GM19397 (cell line): ENCODE measurements at regions not wholly inside any gene's neighbourhood (a gene's known extent, or its start where the extent isn't known, plus 50 kb on each side); places are given as distances from the start of the nearest gene placed in this dataset.
"Not testable (repeated sequence)": the region's sequence is repeated elsewhere in the genome, so short reads cannot be mapped to it uniquely, and the experiment has no call there.

Source experiments
- ATAC-seq: cut with Tn5 transposase; IDR thresholded peaks from one replicate; pipeline ENCODE4 v1.9.1; 2021; ENCODE audit warnings: mild to moderate bottlenecking, moderate library complexity; ENCODE audit not compliant: unreplicated experiment

GRCh38 chr17:71106056-71106455 lies 936.7 kb downstream of the KCNJ2 start:
- not testable (repeated sequence) for ATAC-seq

- ATAC-seq = no peak
Observed at GRCh38 chr17:71107136-71107535, 937.8 kb downstream of the KCNJ2 start.

DNA sequence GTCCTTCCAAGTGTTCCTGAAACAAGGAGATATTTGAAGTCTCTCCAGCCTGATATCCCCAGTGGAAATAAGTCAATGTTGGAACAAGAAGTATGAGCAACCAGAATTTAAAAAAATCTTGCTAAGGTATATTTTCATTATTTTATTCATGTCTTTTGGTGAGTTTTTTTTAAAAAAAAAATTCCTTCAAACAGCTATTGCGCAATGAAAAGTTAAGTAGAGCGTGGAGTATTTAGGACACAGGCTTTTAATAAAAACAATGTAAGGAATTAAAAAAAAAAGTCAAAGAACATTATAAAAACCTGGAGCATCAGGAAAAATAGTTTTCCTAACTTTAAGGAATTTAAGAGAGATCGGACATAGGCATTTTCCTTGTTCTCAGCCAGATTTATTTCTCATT lies 940.4 kb downstream of the KCNJ2 start:
- ATAC-seq = no peak

GRCh38 chr17:71110326-71110725 lies 941.0 kb downstream of the KCNJ2 start:
- ATAC-seq = no peak

GRCh38 chr17:71111460-71111859 lies 942.1 kb downstream of the KCNJ2 start:
- ATAC-seq = no peak

- no peak for ATAC-seq
Observed at GRCh38 chr17:71111934-71112333, 942.6 kb downstream of the KCNJ2 start.

GRCh38 chr17:71113347-71113746 lies 944.0 kb downstream of the KCNJ2 start:
- ATAC-seq = no peak

GRCh38 chr17:71114911-71115668 lies 945.8 kb downstream of the KCNJ2 start:
- ATAC-seq = no peak

DNA sequence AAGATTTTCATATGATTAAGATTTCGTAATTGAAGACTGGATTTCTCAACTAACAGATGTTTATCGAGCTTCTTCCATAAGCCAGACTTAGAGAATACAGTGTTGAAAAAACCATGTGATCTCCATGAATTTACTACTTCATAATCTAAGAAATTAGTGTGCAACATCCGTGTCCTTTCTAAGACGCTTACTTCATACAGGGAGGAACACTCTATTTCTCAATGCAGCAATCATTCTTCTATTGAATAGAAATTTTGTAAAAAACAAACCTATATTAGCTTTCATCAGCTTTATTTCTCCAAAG lies 946.3 kb downstream of the KCNJ2 start:
- ATAC-seq = no peak

GRCh38 chr17:71117466-71117865 lies 948.1 kb downstream of the KCNJ2 start:
- no peak for ATAC-seq

DNA sequence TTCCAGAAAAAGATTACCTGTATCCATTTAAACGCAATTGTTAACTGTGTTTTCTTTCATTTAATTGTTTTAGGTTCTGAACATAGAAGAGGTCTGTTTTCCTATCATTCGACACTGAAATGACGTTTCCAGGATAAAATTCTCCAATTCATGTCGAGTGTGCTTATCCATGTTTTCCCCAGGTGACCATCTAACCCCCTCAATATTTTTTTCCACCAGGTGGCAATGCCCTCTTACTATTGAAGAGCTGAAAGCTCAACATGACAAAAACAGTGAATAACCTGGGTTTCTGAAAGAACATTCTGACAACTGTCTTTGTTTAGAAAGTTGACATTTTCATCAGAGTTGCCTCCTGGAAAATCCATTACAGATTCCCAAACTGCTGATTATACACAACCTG lies 948.7 kb downstream of the KCNJ2 start:
- no peak for ATAC-seq

DNA sequence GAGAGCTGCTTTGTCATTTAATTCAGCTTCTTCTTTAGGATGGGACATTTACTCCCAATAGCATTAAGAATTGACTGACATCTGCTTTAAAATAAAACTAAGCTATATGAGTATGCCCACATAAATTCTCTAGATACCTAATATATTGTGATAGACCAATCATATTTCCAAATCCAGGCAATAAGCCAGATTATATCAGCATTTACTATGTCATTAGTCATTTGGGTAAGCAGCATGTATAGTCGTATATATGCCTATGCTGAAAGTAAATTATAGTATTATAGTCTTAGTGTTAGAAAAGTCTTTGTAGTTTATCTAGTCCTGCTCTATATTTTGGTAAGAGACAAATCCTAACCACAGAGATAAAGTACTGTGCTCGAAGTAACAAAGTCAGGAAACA lies 958.1 kb downstream of the KCNJ2 start:
- no peak for ATAC-seq

GRCh38 chr17:71142333-71142732 lies 973.0 kb downstream of the KCNJ2 start:
- no peak for ATAC-seq

DNA sequence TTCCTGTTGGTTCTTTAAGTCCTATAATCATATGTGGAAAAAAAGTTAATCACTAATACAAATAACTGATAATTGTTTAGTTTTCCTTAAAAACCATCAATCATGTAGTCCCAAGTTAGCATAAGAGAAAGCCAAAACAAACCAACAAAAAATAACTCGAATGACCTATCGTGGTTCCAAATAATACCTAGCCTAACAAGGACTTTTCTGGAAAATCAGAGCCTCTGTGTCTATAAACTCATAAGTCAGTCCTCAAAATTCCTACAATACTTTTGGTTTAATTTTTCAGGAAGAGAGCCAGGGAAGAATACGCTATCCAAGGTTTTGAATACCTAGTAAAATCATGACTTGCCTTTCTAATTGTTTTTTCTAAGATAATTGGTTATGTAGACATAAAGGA lies 975.3 kb upstream of the SOX9 start:
- ATAC-seq = no peak

DNA sequence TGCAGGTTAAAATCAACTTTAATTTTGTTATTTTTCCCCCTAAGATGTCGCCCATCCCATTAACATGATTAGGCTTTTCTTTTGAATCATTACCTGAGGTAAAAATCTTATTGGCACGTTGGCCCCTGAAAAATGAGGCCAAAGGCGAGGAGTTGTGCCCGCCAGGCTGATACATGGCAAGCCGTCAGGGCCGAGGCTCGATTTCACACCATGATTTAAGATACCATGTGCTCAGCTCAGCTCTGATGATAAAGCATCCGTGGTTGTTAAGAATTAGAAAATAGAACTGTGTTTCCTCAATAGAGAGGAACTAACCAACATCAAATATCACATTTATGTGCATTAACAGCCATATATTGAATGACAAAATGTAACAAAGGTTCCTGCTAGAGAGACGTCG lies 972.9 kb upstream of the SOX9 start:
- ATAC-seq = no peak

DNA sequence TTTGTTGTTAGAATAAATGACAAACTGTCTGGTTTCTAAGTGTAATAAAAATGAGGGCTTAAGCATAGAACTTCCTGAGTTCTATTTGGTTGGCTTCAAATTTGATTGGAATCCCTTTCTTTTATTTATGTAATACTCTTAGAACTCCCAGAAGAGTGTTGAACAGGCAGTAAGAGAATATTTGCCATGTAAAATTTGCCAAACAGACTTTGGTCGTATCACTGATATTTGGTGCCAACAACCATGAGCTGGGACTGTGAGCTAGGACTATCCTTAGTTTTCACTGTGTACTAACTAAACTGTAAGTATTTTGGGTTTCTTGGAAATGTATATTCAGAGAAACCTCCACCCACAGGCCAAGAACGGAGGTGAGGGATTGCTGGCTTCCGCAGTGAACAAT lies 971.2 kb upstream of the SOX9 start:
- no peak for ATAC-seq

DNA sequence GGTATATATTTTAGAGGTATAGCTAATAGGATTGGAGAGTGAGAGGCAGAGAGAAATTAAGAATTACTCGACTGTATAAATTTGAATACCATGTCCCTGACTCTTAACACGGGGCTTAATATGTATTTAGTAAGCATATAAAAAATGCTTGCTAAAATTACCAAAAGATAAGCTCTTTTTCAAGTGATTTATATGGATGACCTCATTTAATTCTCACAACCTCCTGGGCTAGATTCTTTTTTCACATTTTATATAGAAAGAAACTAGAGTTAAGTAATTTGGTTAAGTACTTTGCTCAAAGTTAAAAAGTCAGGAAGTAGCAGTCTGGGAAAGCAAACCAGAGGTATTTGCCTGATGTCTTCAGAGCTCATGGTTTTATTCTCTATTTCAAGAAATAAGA lies 963.5 kb upstream of the SOX9 start:
- no peak for ATAC-seq

GRCh38 chr17:71158437-71158836 lies 962.4 kb upstream of the SOX9 start:
- no peak for ATAC-seq

DNA sequence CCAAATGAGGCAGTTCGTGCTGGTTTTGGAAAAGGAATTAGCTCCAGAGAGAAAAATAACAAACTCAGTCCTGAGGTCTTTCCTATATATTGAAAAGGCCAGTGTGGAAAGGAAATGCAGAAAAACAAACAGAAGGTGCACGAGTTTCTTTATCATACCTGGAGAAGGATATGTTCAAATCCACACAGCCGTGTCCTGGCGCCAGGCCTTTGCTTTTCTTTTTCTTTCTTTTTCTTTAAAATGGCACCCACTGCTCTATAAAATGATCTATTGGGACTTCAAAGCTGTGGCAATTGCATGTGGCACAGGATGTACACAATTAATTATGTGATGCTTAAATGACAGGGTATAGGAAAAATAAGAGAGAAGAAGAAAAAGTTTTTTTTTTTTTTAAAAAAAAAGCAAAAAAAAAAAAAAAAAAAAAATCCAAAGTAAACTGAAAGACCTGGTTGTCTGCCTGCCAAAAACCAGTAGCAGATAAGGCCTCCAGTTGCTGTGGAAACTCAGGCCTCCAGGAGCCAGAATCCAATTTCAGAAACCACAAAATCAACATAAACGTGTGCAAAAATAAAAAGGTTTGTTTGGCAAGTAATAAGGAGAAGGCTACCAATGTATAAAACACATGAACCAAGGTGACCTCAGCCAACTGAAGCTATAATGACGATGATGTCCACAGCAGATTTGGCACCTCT lies 957.6 kb upstream of the SOX9 start:
- ATAC-seq = no peak

DNA sequence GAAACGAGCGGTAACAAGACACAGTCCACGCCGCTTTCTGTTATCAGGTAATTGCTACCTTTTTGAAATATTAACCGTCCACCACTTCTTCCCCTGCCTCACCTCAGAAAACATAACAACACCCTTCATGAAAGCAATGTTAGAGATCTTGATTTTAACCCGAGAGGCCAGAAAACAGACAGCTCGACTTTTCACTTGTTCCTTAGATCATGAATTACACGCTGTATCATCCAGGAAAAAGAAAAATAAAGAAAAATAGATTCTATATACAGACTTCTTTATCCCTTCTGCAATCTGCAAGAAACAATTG lies 957.1 kb upstream of the SOX9 start:
- ATAC-seq = no peak

DNA sequence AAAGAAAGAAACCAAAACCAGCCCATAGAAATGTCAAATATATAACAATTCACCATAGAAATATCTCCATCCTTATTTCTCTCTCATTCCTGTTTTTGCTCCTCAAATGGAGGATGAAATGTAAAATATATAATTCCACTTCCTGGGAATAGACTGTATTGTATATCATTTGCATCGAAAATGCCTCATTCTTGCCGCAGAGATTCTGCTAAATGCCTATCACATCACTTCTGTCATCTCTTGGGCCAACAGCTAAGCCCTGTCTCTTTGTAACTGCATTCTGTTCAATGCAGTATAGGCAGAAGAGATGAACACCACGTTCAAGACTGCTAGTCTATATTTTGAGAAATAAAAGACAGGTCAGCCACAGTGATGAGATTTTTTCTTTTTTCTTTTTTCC lies 956.3 kb upstream of the SOX9 start:
- no peak for ATAC-seq

GRCh38 chr17:71166311-71166710 lies 954.5 kb upstream of the SOX9 start:
- ATAC-seq = no peak
